ENCODE measurements at regions not wholly inside any gene's neighbourhood (a gene's known extent, or its start where the extent isn't known, plus 50 kb on each side); places are given as distances from the start of the nearest gene placed in this dataset.

DNA sequence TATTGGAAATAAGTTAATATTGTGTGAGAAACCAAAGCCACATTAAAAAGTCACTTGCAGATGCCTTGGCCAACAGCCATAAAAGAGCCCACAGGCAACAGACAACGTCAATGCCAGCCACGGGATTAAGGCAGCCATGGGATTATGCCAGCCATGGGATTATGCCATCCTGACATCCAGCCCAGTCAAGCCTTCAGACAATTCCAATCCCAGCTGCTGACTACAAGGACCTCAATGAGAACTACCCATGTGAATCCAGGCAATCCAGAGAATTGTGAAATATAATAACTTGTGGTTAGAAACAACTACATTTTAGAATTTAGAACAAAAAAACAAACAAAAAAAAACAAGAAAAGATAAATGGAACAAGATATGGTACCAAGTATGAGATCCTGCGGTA is 356.6 kb downstream of the EFNB2 start:
- TF ChIP-seq, protein P1, sequence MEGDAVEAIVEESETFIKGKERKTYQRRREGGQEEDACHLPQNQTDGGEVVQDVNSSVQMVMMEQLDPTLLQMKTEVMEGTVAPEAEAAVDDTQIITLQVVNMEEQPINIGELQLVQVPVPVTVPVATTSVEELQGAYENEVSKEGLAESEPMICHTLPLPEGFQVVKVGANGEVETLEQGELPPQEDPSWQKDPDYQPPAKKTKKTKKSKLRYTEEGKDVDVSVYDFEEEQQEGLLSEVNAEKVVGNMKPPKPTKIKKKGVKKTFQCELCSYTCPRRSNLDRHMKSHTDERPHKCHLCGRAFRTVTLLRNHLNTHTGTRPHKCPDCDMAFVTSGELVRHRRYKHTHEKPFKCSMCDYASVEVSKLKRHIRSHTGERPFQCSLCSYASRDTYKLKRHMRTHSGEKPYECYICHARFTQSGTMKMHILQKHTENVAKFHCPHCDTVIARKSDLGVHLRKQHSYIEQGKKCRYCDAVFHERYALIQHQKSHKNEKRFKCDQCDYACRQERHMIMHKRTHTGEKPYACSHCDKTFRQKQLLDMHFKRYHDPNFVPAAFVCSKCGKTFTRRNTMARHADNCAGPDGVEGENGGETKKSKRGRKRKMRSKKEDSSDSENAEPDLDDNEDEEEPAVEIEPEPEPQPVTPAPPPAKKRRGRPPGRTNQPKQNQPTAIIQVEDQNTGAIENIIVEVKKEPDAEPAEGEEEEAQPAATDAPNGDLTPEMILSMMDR (IDR thresholded peaks at IDR 0.05) = no peak
- Histone ChIP-seq H3K27ac (no peak overlapping the region), H3K4me1 (no peaks in the 10 kb centered on the region), H3K36me3 (no peaks in the 10 kb centered on the region), H3K9me3 (no peaks in the 10 kb centered on the region), H3K27me3 (ENCODE audit: low read depth) (no peaks in the 10 kb centered on the region), H3K4me3 (no peak overlapping the region)
- no peak for ATAC-seq
- DNase-seq = no peak
- intact Hi-C loops (cut with DNase I) = no loop called here

DNA sequence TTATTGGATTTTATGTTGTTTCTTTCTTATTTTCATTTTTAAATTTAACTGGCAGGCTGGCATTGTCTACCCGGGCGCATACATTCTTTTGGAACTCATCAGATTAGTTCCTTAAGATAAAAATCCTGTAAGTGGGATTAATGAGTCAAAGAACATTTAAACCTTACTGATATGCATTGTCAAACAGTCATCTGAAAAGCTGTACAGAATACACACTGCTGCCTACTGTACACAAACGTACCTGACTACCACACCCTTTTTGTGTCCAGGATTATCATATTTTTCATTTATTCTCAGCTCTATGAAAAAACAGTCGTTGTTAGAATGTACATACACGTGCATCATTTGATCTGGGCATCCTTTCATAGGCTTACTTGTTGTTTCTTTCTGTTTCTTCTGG is 358.3 kb downstream of the EFNB2 start:
- H3K27me3 ChIP-seq (ENCODE audit: low read depth) = no peaks in the 10 kb centered on the region
- TF ChIP-seq, protein P1 (IDR thresholded peaks at IDR 0.05) = no peak
- no peaks in the 10 kb centered on the region for H3K36me3 ChIP-seq
- DNase-seq (no peak), ATAC-seq (no peak)
- H3K27ac ChIP-seq = no peak overlapping the region
- H3K4me3 ChIP-seq = no peak overlapping the region
- no peaks in the 10 kb centered on the region for H3K4me1 ChIP-seq
- intact Hi-C loops (cut with DNase I) = no loop called here
- H3K9me3 ChIP-seq = no peaks in the 10 kb centered on the region

DNA sequence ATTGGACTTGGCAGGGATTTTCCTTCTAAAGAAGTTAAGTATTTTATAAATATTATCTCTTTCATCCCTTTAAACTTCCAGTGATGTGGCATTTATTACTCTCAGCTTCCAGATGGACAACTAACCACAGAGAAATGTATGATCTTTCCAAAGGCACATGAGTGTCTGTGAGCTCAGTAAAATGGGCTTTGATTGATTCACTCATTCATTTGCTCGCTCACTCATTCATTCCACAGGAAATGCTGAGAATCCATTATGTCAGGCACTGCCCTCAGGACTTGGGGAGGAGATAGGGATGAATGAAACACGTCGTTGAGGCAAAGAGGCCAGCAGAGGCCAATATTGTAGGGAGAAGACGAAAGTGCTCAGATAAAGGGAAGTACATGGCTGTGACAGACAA is 359.3 kb downstream of the EFNB2 start:
- Histone ChIP-seq H3K4me1 (no peaks in the 10 kb centered on the region), H3K4me3 (no peak overlapping the region), H3K27me3 (ENCODE audit: low read depth) (no peaks in the 10 kb centered on the region), H3K9me3 (no peaks in the 10 kb centered on the region), H3K36me3 (no peaks in the 10 kb centered on the region), H3K27ac (no peak overlapping the region)
- ATAC-seq (no peak), DNase-seq (no peak)
- TF ChIP-seq, protein P1 (IDR thresholded peaks at IDR 0.05) = no peak
- intact Hi-C loops (cut with DNase I) = no loop called here

DNA sequence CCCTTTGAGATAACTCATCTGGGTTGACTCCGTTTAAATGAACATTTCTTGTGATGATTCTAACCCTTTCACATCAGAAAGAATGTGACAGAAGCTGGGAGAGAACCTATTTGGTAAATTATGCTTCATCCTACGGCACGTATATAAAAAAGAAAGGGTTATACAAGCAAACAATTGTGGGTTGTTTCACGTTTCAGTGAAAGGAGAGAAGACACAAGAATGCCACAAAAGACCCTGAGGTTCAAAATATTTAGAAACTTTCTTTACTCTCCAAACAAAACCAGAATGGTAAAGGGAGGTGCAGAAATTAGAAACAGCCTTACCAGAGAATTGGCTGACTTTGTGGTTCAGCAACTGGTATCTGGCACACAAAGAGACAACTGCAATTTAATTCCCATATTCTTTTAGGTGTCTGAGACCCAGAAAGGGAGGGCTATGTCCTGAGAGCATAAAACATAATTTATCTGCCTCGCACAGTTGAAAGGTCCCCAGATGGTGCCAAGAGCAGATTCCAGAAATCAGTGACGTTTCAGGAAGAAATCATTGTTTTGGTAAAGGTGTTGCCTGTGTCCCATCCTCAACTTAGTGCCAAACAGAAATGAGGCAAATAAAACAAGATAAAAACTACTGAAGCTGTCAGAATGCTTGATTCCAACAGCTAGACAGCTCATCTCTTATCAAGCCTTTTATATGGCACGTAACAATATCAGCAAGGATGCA is 361.4 kb downstream of the EFNB2 start:
- no peak for ATAC-seq
- Histone ChIP-seq H3K9me3 (no peaks in the 10 kb centered on the region), H3K27ac (no peak overlapping the region), H3K36me3 (no peaks in the 10 kb centered on the region), H3K27me3 (ENCODE audit: low read depth) (no peaks in the 10 kb centered on the region), H3K4me3 (no peak overlapping the region), H3K4me1 (no peaks in the 10 kb centered on the region)
- intact Hi-C loops (cut with DNase I) = no loop called here
- TF ChIP-seq, protein P1 (IDR thresholded peaks at IDR 0.05) = no peak
- no peak for DNase-seq

DNA sequence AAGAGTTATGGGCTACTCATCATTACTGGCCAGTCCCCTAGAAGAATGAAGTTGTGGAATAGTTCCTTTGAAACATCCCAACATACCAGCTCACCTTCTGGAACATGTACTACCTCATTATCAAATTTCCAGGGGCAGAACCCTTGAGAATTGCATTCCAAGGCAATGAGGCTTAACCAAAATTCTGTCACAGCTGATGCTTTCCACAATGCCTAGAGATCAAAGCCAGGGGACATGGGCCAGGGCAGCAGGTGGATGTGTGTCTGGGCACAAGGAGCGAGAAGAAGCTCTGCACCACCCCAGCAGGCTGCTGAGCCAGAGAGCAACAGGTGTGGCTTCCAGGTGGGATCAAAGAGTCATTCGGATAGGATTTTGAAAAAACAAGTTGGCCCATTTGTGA is 362.1 kb downstream of the EFNB2 start:
- Histone ChIP-seq H3K36me3 (no peaks in the 10 kb centered on the region), H3K9me3 (no peaks in the 10 kb centered on the region), H3K27me3 (ENCODE audit: low read depth) (no peaks in the 10 kb centered on the region), H3K27ac (no peak overlapping the region), H3K4me1 (no peaks in the 10 kb centered on the region), H3K4me3 (no peak overlapping the region)
- no peak for DNase-seq
- intact Hi-C loops (cut with DNase I) = no loop called here
- no peak for ATAC-seq
- TF ChIP-seq, protein P1 (IDR thresholded peaks at IDR 0.05) = no peak
